K562 (cell line): ENCODE measurements at regions not wholly inside any gene's neighbourhood (a gene's known extent, or its start where the extent isn't known, plus 50 kb on each side); places are given as distances from the start of the nearest gene placed in this dataset.
A peak's percentile ranks its signal among the peaks of the same experiment; 100 is the strongest.

Experiments used
- ATAC-seq: fragments of 200-7000 bp; cut with Tn5 transposase; 3 replicates; pipeline ENCODE4 v1.9.1; 2020; ENCODE audit warnings: moderate library complexity
- BruUV-seq: library from RNA; stranded (reverse); fragments of 400-500 nt; replicated peaks from 2 replicates; lab custom pipeline; 2021; lab: Mats Ljungman, UMichigan
- CTCF ChIA-PET: fragments of 300-600 bp; formaldehyde crosslinking; extraction: SDS; loops from one replicate; lab custom pipeline; 2021; ENCODE audit warnings: low intra/inter-chr PET ratio; lab: Yijun Ruan, JAX
- POLR2A ChIA-PET: fragments of 300-600, 350-650 bp; sonication (Branson Sonifier 250); formaldehyde crosslinking; extraction: SDS; loops from one replicate; lab custom pipeline; 2021; ENCODE audit warnings: antibody characterized with exemption, inconsistent platforms; lab: Yijun Ruan, JAX
- DNase-seq, 4 experiments: peaks; one replicate each; pipeline versions ENCODE4 v3.0.0 to v3.0.0-alpha.2; 2011 to 2018; ENCODE audit warnings: low spot score in 3 of 4, mixed read lengths in 3 of 4; ENCODE audit errors: extremely low read depth in 1 of 4
- FAIRE-seq: peaks from 2 replicates; lab custom pipeline; 2011; peaks lifted over from hg19 to GRCh38; lab: Jason Lieb, UNC
- H2AFZ ChIP-seq: 2 replicates; pipeline ENCODE4 v1.6.0; 2011; ENCODE audit warnings: low read depth, low read length, control low read depth, inconsistent platforms
- H3K27ac ChIP-seq: fragments of 200-600 bp; 3 replicates; pipeline ENCODE4 v1.8.0; 2011; ENCODE audit warnings: low read depth, mild to moderate bottlenecking, control low read depth, inconsistent platforms, low read length, moderate library complexity, mixed read lengths; ENCODE audit errors: extremely low read depth
- H3K27me3 ChIP-seq, 2 experiments: fragments of 300-600 bp in 1 of 2; 2 replicates in 1 of 2; 3 replicates in 1 of 2; pipeline versions ENCODE4 v1.6.0 to v1.8.0; 2011; ENCODE audit warnings: inconsistent platforms in 2 of 2, low read length in 2 of 2, mild to moderate bottlenecking in 1 of 2, mixed read lengths in 1 of 2, moderate library complexity in 1 of 2; ENCODE audit not compliant: control insufficient read depth in 2 of 2, insufficient read depth in 2 of 2
- H3K36me3 ChIP-seq: fragments of 300-600 bp; 3 replicates; pipeline ENCODE4 v1.8.0; 2011; ENCODE audit warnings: mild to moderate bottlenecking, low read length, inconsistent platforms; ENCODE audit not compliant: control insufficient read depth, insufficient read depth
- H3K4me1 ChIP-seq, 2 experiments: fragments of 200-600 bp in 1 of 2; replicated peaks in 1 of 2; 2 replicates in 1 of 2; 3 replicates in 1 of 2; pipeline versions ENCODE4 v1.5.1 to v1.8.0; 2011; ENCODE audit warnings: inconsistent platforms in 2 of 2, low read length in 2 of 2, mild to moderate bottlenecking in 1 of 2, mixed read lengths in 1 of 2, moderate library complexity in 1 of 2; ENCODE audit not compliant: control insufficient read depth in 2 of 2, insufficient read depth in 2 of 2
- H3K4me2 ChIP-seq: 2 replicates; pipeline ENCODE4 v1.6.1; 2011; ENCODE audit warnings: low read length, control low read depth, inconsistent platforms, mixed read lengths; ENCODE audit not compliant: insufficient read depth
- H3K4me3 ChIP-seq: fragments of 200-600 bp; sonication (generic), shearing (Covaris generic); 2 replicates; pipeline ENCODE4 v1.5.1; 2016; ENCODE audit warnings: control low read depth, inconsistent platforms
- H3K79me2 ChIP-seq: fragments of 200-600 bp; 3 replicates; pipeline ENCODE4 v1.8.0; 2011; ENCODE audit warnings: low read length, inconsistent platforms; ENCODE audit not compliant: control insufficient read depth, insufficient read depth
- H3K9ac ChIP-seq, 2 experiments: 2 replicates each; pipeline versions ENCODE4 v1.6.0 to v1.6.1; 2011; ENCODE audit warnings: low read depth in 2 of 2, low read length in 2 of 2, control low read depth in 1 of 2, inconsistent platforms in 1 of 2, mild to moderate bottlenecking in 1 of 2, mixed read lengths in 1 of 2; ENCODE audit not compliant: insufficient read depth in 1 of 2
- H3K9me1 ChIP-seq: one replicate; pipeline ENCODE4 v1.6.0; 2011; ENCODE audit warnings: inconsistent platforms, mild to moderate bottlenecking, low read length, moderate library complexity; ENCODE audit not compliant: control insufficient read depth, insufficient read depth
- H3K9me3 ChIP-seq: replicated peaks from 2 replicates; pipeline ENCODE4 v1.5.1; 2011; ENCODE audit warnings: low read depth, low read length, inconsistent platforms; ENCODE audit not compliant: control insufficient read depth, insufficient read depth
- H4K20me1 ChIP-seq: replicated peaks from 2 replicates; pipeline ENCODE4 v1.6.1; 2011; ENCODE audit warnings: low read length, inconsistent platforms, mixed read lengths; ENCODE audit not compliant: control insufficient read depth, insufficient read depth
- ERF ChIP-seq: fragments of 450-650 bp; formaldehyde crosslinking; IDR thresholded peaks from 2 replicates; pipeline ENCODE4 v1.4.0; 2020; ENCODE audit warnings: mild to moderate bottlenecking, mixed read lengths
- FOXJ2 ChIP-seq: fragments of 200-800 bp; sonication (Bioruptor generic); IDR thresholded peaks from 2 replicates; pipeline ENCODE4 v1.6.1; 2016; ENCODE audit warnings: missing genetic modification characterization, missing compliant biosample characterization
- HDAC2 ChIP-seq: fragments of 450-650 bp; IDR thresholded peaks from 2 replicates; pipeline ENCODE4 v1.6.1; 2016; ENCODE audit warnings: mild to moderate bottlenecking
- HMGXB4 ChIP-seq: sonication (generic); formaldehyde crosslinking; IDR thresholded peaks from 2 replicates; pipeline ENCODE4 v1.8.1; 2023; ENCODE audit warnings: mild to moderate bottlenecking, missing genetic modification reagents
- MBD2 ChIP-seq: sonication (generic); IDR thresholded peaks from 2 replicates; pipeline ENCODE4 v1.6.1; 2016; ENCODE audit warnings: low read depth, borderline replicate concordance
- NCOA1 ChIP-seq: fragments of 450-650 bp; IDR thresholded peaks from 2 replicates; pipeline ENCODE4 v1.6.1; 2016; ENCODE audit warnings: low read depth
- NFIC ChIP-seq: fragments of 450-650 bp; IDR thresholded peaks from 2 replicates; pipeline ENCODE4 v1.6.1; 2017; ENCODE audit warnings: mild to moderate bottlenecking, inconsistent platforms
- PHF8 ChIP-seq: fragments of 200-600 bp; sonication (generic); IDR thresholded peaks from 2 replicates; pipeline ENCODE4 v1.6.1; 2012; ENCODE audit warnings: mixed run types, mild to moderate bottlenecking, inconsistent platforms, low read length, moderate library complexity, borderline replicate concordance
- PHTF2 ChIP-seq: fragments of 250-450 bp; sonication (Bioruptor Pico); IDR thresholded peaks from 2 replicates; pipeline ENCODE4 v1.5.0; 2021; ENCODE audit warnings: mild to moderate bottlenecking
- ZBTB9 ChIP-seq: fragments of 450-650 bp; formaldehyde crosslinking; IDR thresholded peaks from 2 replicates; pipeline ENCODE4 v1.4.0; 2020; ENCODE audit warnings: mild to moderate bottlenecking, moderate library complexity
- ZNF133 ChIP-seq: fragments of 250-450 bp; sonication (Bioruptor Pico); IDR thresholded peaks from 2 replicates; pipeline ENCODE4 v1.4.0; 2020; ENCODE audit warnings: mild to moderate bottlenecking
- WGBS: fragments of 100-300 bp; shearing (Covaris generic); methylation state at CpG from one replicate; pipeline ENCODE4 v1.1.6; 2016; ENCODE audit warnings: low coverage, mixed read lengths; ENCODE audit not compliant: insufficient coverage; ENCODE audit errors: missing lambda C conversion rate; 5-methylcytosine and 5-hydroxymethylcytosine counted together
- in situ Hi-C: fragments of 300-500 bp; cut with MboI; formaldehyde crosslinking; loops from 4 replicates; pipeline ENCODE4 v1.15.0; 2018; ENCODE audit warnings: inconsistent platforms, mixed read lengths
- intact Hi-C: fragments of 100-400 bp; cut with micrococcal nuclease; formaldehyde crosslinking; loops from 2 replicates; pipeline ENCODE4 v1.14.2; 2022
- TF ChIP-seq, protein P1 (sequence below): sonication (generic); IDR thresholded peaks from 2 replicates; pipeline ENCODE4 v1.6.1; 2016
- TF ChIP-seq, protein P2 (sequence below): fragments of 250-450 bp; sonication (Bioruptor Pico); IDR thresholded peaks from 2 replicates; pipeline ENCODE4 v1.8.0; 2021; ENCODE audit warnings: mild to moderate bottlenecking, moderate library complexity
- TF ChIP-seq, protein P3 (sequence below): fragments of 450-650 bp; IDR thresholded peaks from 2 replicates; pipeline ENCODE4 v1.6.1; 2018; ENCODE audit warnings: mild to moderate bottlenecking, low read depth; ENCODE audit not compliant: partially characterized antibody
- TF ChIP-seq, protein P4 (sequence below): sonication (generic); formaldehyde crosslinking; IDR thresholded peaks from 2 replicates; pipeline ENCODE4 v1.8.0; 2022; ENCODE audit warnings: missing genetic modification reagents, mild to moderate bottlenecking, moderate library complexity, borderline replicate concordance

DNA sequence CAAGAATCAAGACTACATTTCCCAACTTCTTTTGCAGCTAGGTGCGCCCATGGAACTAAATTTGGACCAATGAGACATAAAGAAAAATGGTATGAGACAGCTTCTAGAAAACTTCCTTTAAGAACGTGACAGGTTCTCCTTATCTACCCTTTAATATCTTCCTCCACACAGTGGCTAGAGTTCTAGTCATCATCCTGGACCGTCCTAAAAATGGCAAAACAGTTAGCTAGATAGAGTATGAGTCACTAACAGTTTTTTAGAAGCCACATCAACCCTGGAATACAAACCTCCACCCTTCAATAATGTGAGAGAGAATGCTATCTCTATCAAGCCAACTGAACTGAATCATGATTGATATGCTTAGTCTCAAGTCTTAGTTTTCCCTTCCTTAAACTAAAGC lies 267.9 kb upstream of the SLC7A11 start (continued):
- TF ChIP-seq NFIC (no peak), ZNF133 (CRISPR knock-in tag) (no peak), HDAC2 (no peak)
- TF ChIP-seq, protein P1, sequence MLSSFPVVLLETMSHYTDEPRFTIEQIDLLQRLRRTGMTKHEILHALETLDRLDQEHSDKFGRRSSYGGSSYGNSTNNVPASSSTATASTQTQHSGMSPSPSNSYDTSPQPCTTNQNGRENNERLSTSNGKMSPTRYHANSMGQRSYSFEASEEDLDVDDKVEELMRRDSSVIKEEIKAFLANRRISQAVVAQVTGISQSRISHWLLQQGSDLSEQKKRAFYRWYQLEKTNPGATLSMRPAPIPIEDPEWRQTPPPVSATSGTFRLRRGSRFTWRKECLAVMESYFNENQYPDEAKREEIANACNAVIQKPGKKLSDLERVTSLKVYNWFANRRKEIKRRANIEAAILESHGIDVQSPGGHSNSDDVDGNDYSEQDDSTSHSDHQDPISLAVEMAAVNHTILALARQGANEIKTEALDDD: peak; percentile 43; the same call in 1 of the 2 replicates
- TF ChIP-seq, protein P2, sequence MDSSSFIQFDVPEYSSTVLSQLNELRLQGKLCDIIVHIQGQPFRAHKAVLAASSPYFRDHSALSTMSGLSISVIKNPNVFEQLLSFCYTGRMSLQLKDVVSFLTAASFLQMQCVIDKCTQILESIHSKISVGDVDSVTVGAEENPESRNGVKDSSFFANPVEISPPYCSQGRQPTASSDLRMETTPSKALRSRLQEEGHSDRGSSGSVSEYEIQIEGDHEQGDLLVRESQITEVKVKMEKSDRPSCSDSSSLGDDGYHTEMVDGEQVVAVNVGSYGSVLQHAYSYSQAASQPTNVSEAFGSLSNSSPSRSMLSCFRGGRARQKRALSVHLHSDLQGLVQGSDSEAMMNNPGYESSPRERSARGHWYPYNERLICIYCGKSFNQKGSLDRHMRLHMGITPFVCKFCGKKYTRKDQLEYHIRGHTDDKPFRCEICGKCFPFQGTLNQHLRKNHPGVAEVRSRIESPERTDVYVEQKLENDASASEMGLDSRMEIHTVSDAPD: no peak
- TF ChIP-seq, protein P3, sequence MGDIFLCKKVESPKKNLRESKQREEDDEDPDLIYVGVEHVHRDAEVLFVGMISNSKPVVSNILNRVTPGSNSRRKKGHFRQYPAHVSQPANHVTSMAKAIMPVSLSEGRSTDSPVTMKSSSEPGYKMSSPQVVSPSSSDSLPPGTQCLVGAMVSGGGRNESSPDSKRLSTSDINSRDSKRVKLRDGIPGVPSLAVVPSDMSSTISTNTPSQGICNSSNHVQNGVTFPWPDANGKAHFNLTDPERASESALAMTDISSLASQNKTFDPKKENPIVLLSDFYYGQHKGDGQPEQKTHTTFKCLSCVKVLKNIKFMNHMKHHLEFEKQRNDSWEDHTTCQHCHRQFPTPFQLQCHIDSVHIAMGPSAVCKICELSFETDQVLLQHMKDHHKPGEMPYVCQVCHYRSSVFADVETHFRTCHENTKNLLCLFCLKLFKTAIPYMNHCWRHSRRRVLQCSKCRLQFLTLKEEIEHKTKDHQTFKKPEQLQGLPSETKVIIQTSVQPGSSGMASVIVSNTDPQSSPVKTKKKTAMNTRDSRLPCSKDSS: no peak

DNA sequence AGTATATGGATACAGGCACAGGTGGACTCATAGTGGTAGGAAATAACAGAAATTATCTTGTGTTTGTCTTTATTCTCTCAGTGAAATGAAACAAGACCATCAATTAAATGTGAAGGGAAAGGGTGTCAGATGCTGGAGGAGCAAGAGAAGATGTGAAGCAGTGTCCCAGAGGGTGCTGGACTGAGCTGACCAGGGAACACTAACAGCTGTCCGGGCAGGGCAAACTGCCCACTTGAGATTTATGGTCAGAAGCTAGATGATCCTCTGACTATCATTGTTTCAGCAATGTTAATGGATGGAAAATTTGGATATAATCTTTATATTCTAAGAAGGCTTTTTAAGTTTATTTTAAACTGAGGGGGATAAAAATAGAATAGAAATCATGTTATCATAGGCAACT lies 267.2 kb upstream of the SLC7A11 start:
- Histone ChIP-seq H3K36me3 (no peaks in the 10 kb centered on the region), H3K27ac (no peak overlapping the region), H3K4me3 (no peak overlapping the region), H3K27me3 (no peaks in the 10 kb centered on the region), H3K79me2 (no peaks in the 10 kb centered on the region), H3K4me2 (no peak overlapping the region), H3K9me3 (no peaks in the 10 kb centered on the region), H3K9me1 (no peaks in the 10 kb centered on the region), H2AFZ (no peak overlapping the region), H3K4me1 (peaks cover 0 to 7% of the 10 kb centered on the region in 2 experiments; a peak in 2 of 5 replicates), H4K20me1 (no peaks in the 10 kb centered on the region), H3K9ac (no peak overlapping the region)
- FAIRE-seq (no peak), DNase-seq (no peak), ATAC-seq (no peak)
- ChIA-PET CTCF (no interaction called here), POLR2A (no interaction called here)
- in situ Hi-C loops (no loop called here), intact Hi-C loops (no loop called here)
- 23% methylated on average over 1 of the region's 1 CpG for WGBS
- BruUV-seq: no TSS peak
- TF ChIP-seq ZBTB9 (CRISPR knock-in tag): no peak
- TF ChIP-seq FOXJ2 (tag): no peak
- no peak for TF ChIP-seq MBD2
- TF ChIP-seq PHF8: no peak
- TF ChIP-seq ERF: no peak
- TF ChIP-seq PHTF2 (CRISPR knock-in tag): no peak
- no peak for TF ChIP-seq NCOA1
- TF ChIP-seq, protein P4, sequence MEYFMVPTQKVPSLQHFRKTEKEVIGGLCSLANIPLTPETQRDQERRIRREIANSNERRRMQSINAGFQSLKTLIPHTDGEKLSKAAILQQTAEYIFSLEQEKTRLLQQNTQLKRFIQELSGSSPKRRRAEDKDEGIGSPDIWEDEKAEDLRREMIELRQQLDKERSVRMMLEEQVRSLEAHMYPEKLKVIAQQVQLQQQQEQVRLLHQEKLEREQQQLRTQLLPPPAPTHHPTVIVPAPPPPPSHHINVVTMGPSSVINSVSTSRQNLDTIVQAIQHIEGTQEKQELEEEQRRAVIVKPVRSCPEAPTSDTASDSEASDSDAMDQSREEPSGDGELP (CRISPR knock-in tag): no peak
- TF ChIP-seq HMGXB4: no peak
